Prostate gland (tissue), 2 donors: ENCODE measurements at regions not wholly inside any gene's neighbourhood (a gene's known extent, or its start where the extent isn't known, plus 50 kb on each side); places are given as distances from the start of the nearest gene placed in this dataset.

ENCODE experiments used
- DNase-seq: peaks from one replicate; pipeline ENCODE4 v3.0.0-alpha.2; 2019; ENCODE audit warnings: low spot score
- H3K27ac ChIP-seq, 2 donors: fragments of 200-600 bp; sonication (generic); 2 replicates each; pipeline ENCODE4 v1.5.1; 2017 to 2019
- H3K27me3 ChIP-seq: fragments of 200-600 bp; sonication (generic); replicated peaks from 2 replicates; pipeline ENCODE4 v1.5.1; 2019; ENCODE audit not compliant: insufficient read depth
- H3K36me3 ChIP-seq, 2 donors: fragments of 200-600 bp; sonication (generic); 1 replicate in 1 of 2; 2 replicates in 1 of 2; pipeline versions ENCODE4 v1.5.1 to v1.8.1; 2017 to 2019
- H3K4me1 ChIP-seq: fragments of 200-600 bp; sonication (generic); replicated peaks from 2 replicates; pipeline ENCODE4 v1.5.1; 2019
- H3K4me3 ChIP-seq, 2 donors: fragments of 200-600 bp; sonication (generic); 2 replicates each; pipeline ENCODE4 v1.5.1; 2017 to 2019
- H3K9me3 ChIP-seq: fragments of 200-600 bp; sonication (generic); 2 replicates; pipeline ENCODE4 v1.5.1; 2017
- CTCF ChIP-seq, 4 experiments: fragments of 200-600 bp in 2 of 4; fragments of 450-650 bp in 2 of 4; sonication (generic) in 2 of 4; IDR thresholded peaks; 1 replicate in 3 of 4; 2 replicates in 1 of 4; pipeline ENCODE4 v1.5.1; 2016 to 2019; ENCODE audit warnings: antibody characterized with exemption in 4 of 4, mild to moderate bottlenecking in 2 of 4, moderate library complexity in 2 of 4
- POLR2A ChIP-seq: fragments of 450-650 bp; IDR thresholded peaks from one replicate; pipeline ENCODE4 v1.6.1; 2016; ENCODE audit warnings: antibody characterized with exemption, mild to moderate bottlenecking
- POLR2AphosphoS5 ChIP-seq: sonication (generic); formaldehyde crosslinking; IDR thresholded peaks from one replicate; pipeline ENCODE4 v1.6.1; 2017; ENCODE audit warnings: antibody characterized with exemption
- WGBS: methylation state at CpG from one replicate; pipeline ENCODE4 v1.1.5; 2018; 5-methylcytosine and 5-hydroxymethylcytosine counted together
- intact Hi-C: fragments of 100-400 bp; cut with DNase I; formaldehyde crosslinking; loops from one replicate; pipeline ENCODE4 v1.14.2; 2022

- Histone ChIP-seq H3K27ac (no peak overlapping the region), H3K4me3 (no peak overlapping the region), H3K27me3 (no peaks in the 10 kb centered on the region), H3K9me3 (no peaks in the 10 kb centered on the region), H3K4me1 (no peaks in the 10 kb centered on the region), H3K36me3 (no peaks in the 10 kb centered on the region)
- 73% methylated on average over 8 of the region's 8 CpGs for WGBS
- peak; percentile 27 to 71 (median 37) for TF ChIP-seq CTCF (IDR thresholded peaks at IDR 0.05)
- TF ChIP-seq POLR2A, result no peak
- no peak for DNase-seq
- intact Hi-C loops, result no loop called here
Observed at GRCh38 chr6:10030942-10031537, 383.8 kb downstream of the TFAP2A start.

- Histone ChIP-seq H3K27ac (no peak overlapping the region), H3K4me3 (no peak overlapping the region), H3K36me3 (no peaks in the 10 kb centered on the region), H3K27me3 (no peaks in the 10 kb centered on the region), H3K9me3 (no peaks in the 10 kb centered on the region), H3K4me1 (no peaks in the 10 kb centered on the region)
- TF ChIP-seq CTCF (IDR thresholded peaks at IDR 0.05) (no peak), POLR2A (no peak), POLR2AphosphoS5 (no peak)
- 15% methylated on average over 4 of the region's 4 CpGs for WGBS
- no peak for DNase-seq
- intact Hi-C loops, result no loop called here
Observed at GRCh38 chr6:10028222-10028621, 386.7 kb downstream of the TFAP2A start.

GRCh38 chr6:10019851-10020250, 395.0 kb downstream of the TFAP2A start:
- Histone ChIP-seq H3K27ac (no peak overlapping the region), H3K36me3 (no peaks in the 10 kb centered on the region), H3K27me3 (no peaks in the 10 kb centered on the region), H3K9me3 (no peaks in the 10 kb centered on the region), H3K4me1 (no peaks in the 10 kb centered on the region), H3K4me3 (no peak overlapping the region)
- 61% methylated on average over 3 of the region's 3 CpGs for WGBS
- no peak for DNase-seq
- intact Hi-C loops, result no loop called here
- TF ChIP-seq CTCF (IDR thresholded peaks at IDR 0.05) (no peak), POLR2A (no peak), POLR2AphosphoS5 (no peak)

GRCh38 chr6:10014557-10014956, 400.3 kb downstream of the TFAP2A start:
- no peaks in the 10 kb centered on the region for H3K4me1 ChIP-seq
- no peak for DNase-seq
- H3K4me3 ChIP-seq, result no peak overlapping the region
- TF ChIP-seq POLR2A (no peak), CTCF (IDR thresholded peaks at IDR 0.05) (no peak), POLR2AphosphoS5 (no peak)
- 35% methylated on average over 5 of the region's 5 CpGs for WGBS
- H3K27ac ChIP-seq, result no peak overlapping the region
- H3K27me3 ChIP-seq, result no peaks in the 10 kb centered on the region
- H3K9me3 ChIP-seq, result no peaks in the 10 kb centered on the region
- H3K36me3 ChIP-seq, result no peaks in the 10 kb centered on the region
- intact Hi-C loops, result no loop called here

GRCh38 chr6:10000551-10000950, 414.3 kb downstream of the TFAP2A start:
- H3K4me1 ChIP-seq, result no peaks in the 10 kb centered on the region
- no peak overlapping the region for H3K4me3 ChIP-seq
- TF ChIP-seq POLR2A (no peak), POLR2AphosphoS5 (no peak), CTCF (IDR thresholded peaks at IDR 0.05) (no peak)
- no peak overlapping the region for H3K27ac ChIP-seq
- no peaks in the 10 kb centered on the region for H3K27me3 ChIP-seq
- no peaks in the 10 kb centered on the region for H3K36me3 ChIP-seq
- H3K9me3 ChIP-seq, result no peaks in the 10 kb centered on the region
- 84% methylated on average over 3 of the region's 3 CpGs for WGBS
- no peak for DNase-seq
- intact Hi-C loops, result no loop called here
